H9 (cell line): ENCODE measurements at regions not wholly inside any gene's neighbourhood (a gene's known extent, or its start where the extent isn't known, plus 50 kb on each side); places are given as distances from the start of the nearest gene placed in this dataset.

ENCODE experiments used
- DNase-seq: peaks from one replicate; pipeline ENCODE4 v3.0.0-alpha.2; 2017
- H2AFZ ChIP-seq: one replicate; pipeline ENCODE4 v1.6.1; 2013; ENCODE audit warnings: mild to moderate bottlenecking, low read length, control low read depth, moderate library complexity
- H2AK5ac ChIP-seq: 2 replicates; pipeline ENCODE4 v1.6.1; 2013; ENCODE audit warnings: low read length, control low read depth, mixed read lengths; ENCODE audit not compliant: insufficient read length
- H2BK120ac ChIP-seq: one replicate; pipeline ENCODE4 v1.6.1; 2013; ENCODE audit warnings: low read depth, mild to moderate bottlenecking, low read length, control low read depth, inconsistent platforms; ENCODE audit not compliant: poor library complexity, severe bottlenecking
- H2BK12ac ChIP-seq: 2 replicates; pipeline ENCODE4 v1.6.1; 2013; ENCODE audit warnings: low read length, control low read depth, mixed read lengths, low read depth; ENCODE audit not compliant: insufficient read length
- H2BK15ac ChIP-seq: 2 replicates; pipeline ENCODE4 v1.6.1; 2013; ENCODE audit warnings: low read depth, low read length, control low read depth
- H2BK20ac ChIP-seq: one replicate; pipeline ENCODE4 v1.6.1; 2013; ENCODE audit warnings: low read depth, mild to moderate bottlenecking, low read length, control low read depth, inconsistent platforms; ENCODE audit not compliant: poor library complexity, severe bottlenecking
- H2BK5ac ChIP-seq: 2 replicates; pipeline ENCODE4 v1.6.1; 2013; ENCODE audit warnings: low read length, control low read depth, mixed read lengths; ENCODE audit not compliant: insufficient read length
- H3K14ac ChIP-seq: 2 replicates; pipeline ENCODE4 v1.6.1; 2013; ENCODE audit warnings: low read length, control low read depth; ENCODE audit not compliant: insufficient read depth
- H3K18ac ChIP-seq: 2 replicates; pipeline ENCODE4 v1.6.1; 2013; ENCODE audit warnings: low read depth, mild to moderate bottlenecking, mixed read lengths, low read length, control low read depth; ENCODE audit not compliant: insufficient read length
- H3K23ac ChIP-seq: 2 replicates; pipeline ENCODE4 v1.6.1; 2013; ENCODE audit warnings: low read length, control low read depth, mixed read lengths, low read depth; ENCODE audit not compliant: insufficient read length
- H3K23me2 ChIP-seq: 2 replicates; pipeline ENCODE4 v1.6.1; 2013; ENCODE audit warnings: low read depth, mild to moderate bottlenecking, mixed read lengths, low read length, control low read depth; ENCODE audit not compliant: insufficient read length, poor library complexity, severe bottlenecking
- H3K27ac ChIP-seq: 2 replicates; pipeline ENCODE4 v1.5.1; 2013; ENCODE audit warnings: low read length, control low read depth, mixed read lengths, low read depth; ENCODE audit not compliant: insufficient read length
- H3K27me3 ChIP-seq: 2 replicates; pipeline ENCODE4 v1.6.1; 2013; ENCODE audit warnings: low read length, control low read depth, inconsistent platforms; ENCODE audit not compliant: insufficient read depth
- H3K4ac ChIP-seq: 2 replicates; pipeline ENCODE4 v1.6.1; 2013; ENCODE audit warnings: low read depth, mild to moderate bottlenecking, control low read depth, inconsistent platforms, low read length, moderate library complexity
- H3K4me1 ChIP-seq: 2 replicates; pipeline ENCODE4 v1.6.1; 2013; ENCODE audit warnings: low read length, control low read depth, inconsistent platforms; ENCODE audit not compliant: insufficient read depth
- H3K4me2 ChIP-seq: 2 replicates; pipeline ENCODE4 v1.6.1; 2013; ENCODE audit warnings: low read length, control low read depth, mixed read lengths; ENCODE audit not compliant: insufficient read length, insufficient read depth
- H3K56ac ChIP-seq: 2 replicates; pipeline ENCODE4 v1.6.1; 2013; ENCODE audit warnings: low read depth, mild to moderate bottlenecking, mixed read lengths, low read length, control low read depth; ENCODE audit not compliant: insufficient read length
- H3K79me1 ChIP-seq: 2 replicates; pipeline ENCODE4 v1.6.1; 2013; ENCODE audit warnings: low read depth, mild to moderate bottlenecking, moderate library complexity, low read length, control low read depth, inconsistent platforms; ENCODE audit not compliant: insufficient read depth, poor library complexity, severe bottlenecking
- H3K79me2 ChIP-seq: 2 replicates; pipeline ENCODE4 v1.6.1; 2013; ENCODE audit warnings: low read length, control low read depth, inconsistent platforms; ENCODE audit not compliant: insufficient read depth
- H3K9ac ChIP-seq: 2 replicates; pipeline ENCODE4 v1.6.1; 2013; ENCODE audit warnings: low read length, control low read depth, mixed read lengths; ENCODE audit not compliant: insufficient read length; ENCODE audit errors: extremely low read depth
- H3K9me3 ChIP-seq: one replicate; pipeline ENCODE4 v1.6.1; 2013; ENCODE audit warnings: low read depth, low read length, inconsistent platforms; ENCODE audit not compliant: control insufficient read depth
- H3T11ph ChIP-seq: one replicate; pipeline ENCODE4 v1.6.1; 2013; ENCODE audit warnings: mild to moderate bottlenecking, low read length, control low read depth, inconsistent platforms
- H4K20me1 ChIP-seq: one replicate; pipeline ENCODE4 v1.6.1; 2013; ENCODE audit not compliant: control insufficient read depth, insufficient read length, insufficient read depth
- H4K5ac ChIP-seq: 2 replicates; pipeline ENCODE4 v1.6.1; 2013; ENCODE audit warnings: low read depth, mild to moderate bottlenecking, mixed read lengths, low read length, control low read depth; ENCODE audit not compliant: insufficient read length
- H4K8ac ChIP-seq: replicated peaks from 2 replicates; pipeline ENCODE4 v1.6.1; 2013; ENCODE audit warnings: low read length, control low read depth, mixed read lengths, low read depth; ENCODE audit not compliant: insufficient read length
- H4K91ac ChIP-seq: 2 replicates; pipeline ENCODE4 v1.6.1; 2013; ENCODE audit warnings: low read depth, mild to moderate bottlenecking, moderate library complexity, mixed read lengths, low read length, control low read depth; ENCODE audit not compliant: insufficient read length
- H3K27ac Mint-ChIP-seq, 3 experiments: 2 replicates in 2 of 3; 3 replicates in 1 of 3; pipeline ENCODE4 v1.8.0; 2020 to 2021; ENCODE audit warnings: mixed read lengths in 3 of 3, mild to moderate bottlenecking in 1 of 3, moderate library complexity in 1 of 3
- H3K27me3 Mint-ChIP-seq: 2 replicates; pipeline ENCODE4 v1.8.0; 2021; ENCODE audit warnings: low read depth, mild to moderate bottlenecking, moderate library complexity, mixed read lengths
- H3K36me3 Mint-ChIP-seq, 3 experiments: 2 replicates in 2 of 3; 3 replicates in 1 of 3; pipeline ENCODE4 v1.8.0; 2020 to 2021; ENCODE audit warnings: low read depth in 3 of 3, mixed read lengths in 3 of 3; ENCODE audit not compliant: insufficient read depth in 1 of 3
- H3K4me1 Mint-ChIP-seq, 2 experiments: 2 replicates each; pipeline ENCODE4 v1.8.0; 2020; ENCODE audit warnings: mixed read lengths in 2 of 2
- H3K4me3 Mint-ChIP-seq, 2 experiments: 2 replicates in 1 of 2; 3 replicates in 1 of 2; pipeline ENCODE4 v1.8.0; 2020 to 2021; ENCODE audit warnings: mild to moderate bottlenecking in 2 of 2, mixed read lengths in 2 of 2, moderate library complexity in 1 of 2
- H3K9me3 Mint-ChIP-seq, 2 experiments: 2 replicates in 1 of 2; 3 replicates in 1 of 2; pipeline ENCODE4 v1.8.0; 2020; ENCODE audit warnings: mild to moderate bottlenecking in 2 of 2, mixed read lengths in 2 of 2, moderate library complexity in 1 of 2
- CTCF ChIP-seq: fragments of 200-600 bp; sonication (generic); conservative IDR thresholded peaks from 3 replicates; pipeline ENCODE4 v1.8.0; 2021; ENCODE audit warnings: antibody characterized with exemption, mild to moderate bottlenecking
- WGBS: extraction: QIAGEN DNeasy Blood & Tissue Kit; methylation state at CpG from one replicate; pipeline ENCODE4 v1.1.7; 2013; ENCODE audit warnings: missing lambda C conversion rate, low lambda C conversion rate, mixed read lengths; ENCODE audit not compliant: insufficient read length; ENCODE audit errors: extremely low coverage; 5-methylcytosine and 5-hydroxymethylcytosine counted together

- no peaks in the 10 kb centered on the region for H4K20me1 ChIP-seq
- no peak for DNase-seq
- no peak overlapping the region for H2BK5ac ChIP-seq
- no peak overlapping the region for H3K14ac ChIP-seq
- no peak overlapping the region for H2BK20ac ChIP-seq
- no peak overlapping the region for H4K91ac ChIP-seq
- no peak overlapping the region for H3K27ac ChIP-seq
- H3K4me1 Mint-ChIP-seq = no peaks in the 10 kb centered on the region; a peak in 1 of 4 replicates
- no CpG with 5 or more reads among the region's 1 CpG for WGBS
- no peak overlapping the region for H2BK15ac ChIP-seq
- H2BK12ac ChIP-seq = no peak overlapping the region
- no peak overlapping the region for H3K4ac ChIP-seq
- H3K18ac ChIP-seq = no peak overlapping the region
- H3K4me2 ChIP-seq = no peak overlapping the region
- H4K8ac ChIP-seq = no peak overlapping the region
- no peak overlapping the region for H2BK120ac ChIP-seq
- H3K4me3 Mint-ChIP-seq = no peak overlapping the region
- no peaks in the 10 kb centered on the region for H3K27me3 ChIP-seq
- H2AFZ ChIP-seq = no peak overlapping the region
- H3K9ac ChIP-seq = no peak overlapping the region
- no peaks in the 10 kb centered on the region for H3K79me2 ChIP-seq
- no peaks in the 10 kb centered on the region for H3K79me1 ChIP-seq
- peaks cover 0 to 5% (median 4%) of the 10 kb centered on the region in 3 experiments; a peak in 3 of 7 replicates for H3K36me3 Mint-ChIP-seq
- no peak overlapping the region for H3K56ac ChIP-seq
- H3K23me2 ChIP-seq = no peaks in the 10 kb centered on the region
- H4K5ac ChIP-seq = no peak overlapping the region
- H3K27ac Mint-ChIP-seq = peak overlapping the region in 2 of 3 experiments; percentile 65 to 72; a peak in 2 of 7 replicates
- H3T11ph ChIP-seq = no peak overlapping the region
- no peak overlapping the region for H3K23ac ChIP-seq
- no peaks in the 10 kb centered on the region for H3K27me3 Mint-ChIP-seq
- no peaks in the 10 kb centered on the region for H3K4me1 ChIP-seq
- H3K9me3 ChIP-seq = no peaks in the 10 kb centered on the region
- peak; percentile 73 for TF ChIP-seq CTCF
- H3K9me3 Mint-ChIP-seq = peaks cover 3 to 5% of the 10 kb centered on the region in 2 experiments; a peak in 3 of 5 replicates
- H2AK5ac ChIP-seq = no peak overlapping the region
Observed at GRCh38 chr3:174355505-174355904, 503.6 kb upstream of the NAALADL2 start.
